Occipital lobe (tissue), 1 donor: ENCODE measurements at regions not wholly inside any gene's neighbourhood (a gene's known extent, or its start where the extent isn't known, plus 50 kb on each side); places are given as distances from the start of the nearest gene placed in this dataset.
"Not testable (repeated sequence)": the region's sequence is repeated elsewhere in the genome, so short reads cannot be mapped to it uniquely, and the experiment has no call there.

Experiments used
- DNase-seq: peaks from one replicate; lab custom pipeline; 2025; lab: John Stamatoyannopoulos, UW

DNA sequence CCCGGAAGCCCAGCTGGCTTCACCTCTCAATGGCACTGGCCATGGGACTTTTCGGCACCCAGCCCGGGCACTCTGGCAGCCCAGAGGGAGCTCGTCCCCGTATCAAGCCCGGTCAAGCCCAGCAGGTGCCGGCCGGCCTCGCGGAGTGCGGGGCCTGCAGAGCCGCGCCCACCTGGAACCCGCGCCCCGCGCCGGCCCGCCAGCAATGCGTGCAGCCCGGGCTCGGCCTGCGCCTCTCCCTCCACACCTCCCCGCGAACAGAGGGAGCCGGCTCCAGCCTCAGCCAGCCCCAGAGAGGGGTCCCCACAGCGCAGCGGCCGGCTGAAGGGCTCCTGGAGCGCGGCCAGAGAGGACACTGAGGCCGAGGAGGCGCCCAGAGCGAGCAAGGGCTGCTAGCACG lies 133.6 kb upstream of the FRG1 start:
- DNase-seq, result no peak

DNA sequence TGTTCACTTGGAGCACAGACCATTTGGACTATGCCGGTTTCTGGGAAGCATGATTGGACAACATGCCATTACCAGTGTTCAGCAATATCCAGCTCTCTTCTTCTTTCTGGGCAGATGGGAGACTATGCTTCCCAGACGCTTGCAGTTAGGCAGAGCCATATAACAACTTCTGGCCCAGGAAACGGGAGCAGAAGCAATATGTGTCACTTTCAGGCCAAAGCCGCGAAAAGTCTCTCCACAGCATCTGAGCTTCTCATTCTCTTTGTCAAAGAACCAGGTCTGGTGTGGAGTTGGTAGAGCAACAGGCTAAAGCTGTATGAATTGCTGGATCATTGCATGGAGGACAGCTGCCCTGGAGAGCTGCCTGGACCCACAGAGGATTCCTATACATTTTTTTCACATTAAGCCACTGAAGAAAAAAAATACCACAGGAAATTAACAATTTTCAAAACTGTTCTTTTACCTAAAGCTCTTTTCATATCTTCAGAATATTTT lies 131.4 kb upstream of the FRG1 start:
- DNase-seq, result no peak

DNA sequence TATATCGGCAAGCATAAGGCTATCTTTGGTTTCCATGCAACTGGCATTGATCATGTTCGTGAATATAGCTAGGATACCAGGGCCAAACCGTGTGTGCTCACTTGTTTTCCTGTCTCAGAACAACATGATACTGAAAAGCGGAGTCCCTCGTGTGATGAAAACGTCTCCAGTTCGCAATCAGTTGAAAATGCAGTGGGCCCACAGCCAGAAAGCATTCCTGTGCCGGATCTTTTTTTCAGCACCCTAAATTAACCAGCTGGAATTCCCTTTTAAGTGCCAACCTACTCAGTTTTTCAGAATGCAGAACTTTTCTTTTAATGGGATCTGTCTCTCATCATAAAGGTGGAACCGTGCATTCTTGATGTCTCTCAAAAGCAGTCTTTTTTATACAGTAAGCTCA lies 130.8 kb upstream of the FRG1 start:
- DNase-seq, result no peak

DNA sequence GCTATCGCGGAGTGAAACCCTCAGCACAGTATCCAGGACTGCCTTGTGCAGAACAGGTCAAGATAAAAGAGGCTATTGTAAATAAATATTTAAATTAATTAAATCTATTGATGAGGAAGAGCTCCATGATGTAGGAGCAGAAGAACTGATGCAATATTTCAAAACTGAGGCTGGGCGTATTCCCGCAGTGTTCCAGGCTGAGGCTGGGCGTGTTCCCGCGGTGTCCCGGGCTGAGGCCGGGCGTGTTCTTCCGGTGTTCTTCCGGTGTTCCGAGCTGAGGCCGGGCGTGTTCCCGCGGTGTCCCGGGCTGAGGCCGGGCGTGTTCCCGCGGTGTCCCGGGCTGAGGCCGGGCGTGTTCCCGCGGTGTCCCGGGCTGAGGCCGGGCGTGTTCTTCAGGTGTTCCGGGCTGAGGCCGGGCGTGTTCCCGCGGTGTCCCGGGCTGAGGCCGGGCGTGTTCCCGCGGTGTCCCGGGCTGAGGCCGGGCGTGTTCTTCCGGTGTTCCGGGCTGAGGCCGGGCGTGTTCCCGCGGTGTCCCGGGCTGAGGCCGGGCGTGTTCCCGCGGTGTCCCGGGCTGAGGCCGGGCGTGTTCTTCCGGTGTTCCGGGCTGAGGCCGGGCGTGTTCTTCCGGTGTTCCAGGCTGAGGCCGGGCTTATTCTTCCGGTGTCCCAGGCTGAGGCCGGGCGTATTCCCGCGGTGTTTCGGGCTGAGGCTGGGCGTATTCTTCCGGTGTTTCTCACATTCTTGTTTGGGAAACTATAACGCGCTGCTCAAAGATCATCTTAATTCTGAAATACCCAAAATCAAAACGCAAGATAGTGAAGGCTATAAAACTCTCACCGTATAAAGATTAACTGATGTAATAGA lies 130.1 kb upstream of the FRG1 start:
- not testable (repeated sequence) for DNase-seq

DNA sequence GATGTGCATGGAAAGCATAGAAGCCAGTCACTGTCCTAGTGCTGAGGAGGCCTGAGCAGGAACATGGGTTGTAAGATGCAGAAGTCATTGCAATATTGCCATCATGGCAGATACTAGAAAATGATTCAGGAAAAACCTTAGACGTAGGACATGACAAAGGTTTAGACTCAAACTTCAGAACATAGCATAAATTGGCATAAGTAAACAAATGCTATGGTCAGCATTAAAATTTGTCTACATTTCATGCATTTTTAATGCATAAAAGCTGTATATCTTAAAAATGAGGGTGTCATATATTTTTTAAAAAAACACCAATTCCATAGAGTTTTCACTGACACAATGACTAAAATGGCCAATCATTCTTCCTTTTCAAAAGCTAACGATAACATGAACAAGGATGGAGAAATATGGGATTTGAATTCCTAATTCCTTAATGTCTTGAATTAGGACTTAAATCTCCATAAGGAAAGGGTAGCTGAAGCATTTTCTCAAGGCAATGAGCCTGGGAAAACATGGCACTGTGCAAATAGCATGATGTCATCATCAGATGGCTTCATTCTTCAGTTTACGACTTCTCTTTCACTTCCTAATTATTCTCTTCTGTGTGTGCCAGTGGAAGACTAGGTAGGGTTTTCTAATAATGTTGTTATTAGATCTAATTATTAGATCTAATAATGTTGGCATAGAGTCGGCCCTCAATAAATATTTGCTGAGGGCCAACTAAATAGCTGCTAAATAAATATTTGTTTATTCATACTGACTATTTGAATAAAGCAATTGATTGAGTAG lies 125.1 kb upstream of the FRG1 start:
- no peak for DNase-seq

DNA sequence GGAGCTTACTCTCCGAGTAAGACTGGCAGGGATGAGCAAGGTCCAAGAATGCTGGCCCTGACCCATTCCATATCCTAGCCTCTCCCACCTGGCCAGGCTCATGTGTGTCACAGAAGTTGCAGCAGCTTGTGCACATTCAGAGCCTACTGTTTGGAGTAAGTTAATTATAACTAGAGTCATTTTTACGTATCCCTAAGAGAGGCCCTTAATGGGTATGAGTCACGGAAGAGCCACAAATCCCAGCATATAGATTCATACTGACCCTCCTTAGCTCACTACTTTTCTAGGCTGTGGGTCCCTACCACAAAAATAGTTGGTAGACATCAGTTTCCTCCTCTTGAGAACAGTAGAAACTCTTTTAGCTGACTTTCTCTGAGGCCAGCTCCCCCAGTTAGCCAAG lies 118.3 kb upstream of the FRG1 start:
- DNase-seq, result no peak

DNA sequence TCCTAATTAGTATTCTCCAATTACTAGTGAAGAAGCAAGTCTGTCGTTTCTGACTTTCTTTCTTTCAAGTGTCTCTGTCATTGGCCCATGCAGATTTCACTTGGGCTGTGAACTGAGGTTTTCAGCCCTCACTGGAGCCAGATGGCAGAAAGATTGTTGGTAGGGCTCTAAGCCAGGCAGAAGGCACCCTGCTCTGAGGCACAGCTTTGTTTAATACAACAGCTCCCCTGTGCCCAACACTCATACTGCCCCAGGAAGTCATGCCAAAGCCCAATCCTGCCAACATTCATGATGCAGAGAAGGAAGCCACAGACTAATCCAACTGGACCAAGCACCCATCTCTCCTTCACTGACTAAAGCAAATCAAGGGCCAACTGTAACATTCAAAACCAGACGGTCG lies 117.1 kb upstream of the FRG1 start:
- peak; percentile 74 for DNase-seq

DNA sequence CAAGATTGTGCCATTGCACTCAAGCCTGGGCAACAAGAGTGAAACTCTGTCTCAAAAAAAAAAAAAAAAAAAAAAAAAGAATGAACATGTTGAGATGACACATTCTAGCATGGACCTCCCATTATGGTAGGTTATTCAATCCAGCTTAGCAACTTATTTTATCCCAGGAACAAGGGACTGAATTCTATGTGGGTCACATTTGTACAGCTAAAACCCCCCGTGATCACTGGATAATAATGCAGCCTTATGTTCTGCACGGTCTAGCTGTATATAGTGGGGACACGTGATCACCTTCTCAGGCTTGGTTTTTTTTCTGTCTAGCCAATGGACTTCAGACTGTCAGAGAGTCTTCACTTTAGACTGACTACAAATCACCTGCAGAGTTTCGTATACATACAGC lies 115.2 kb upstream of the FRG1 start:
- DNase-seq, result no peak

DNA sequence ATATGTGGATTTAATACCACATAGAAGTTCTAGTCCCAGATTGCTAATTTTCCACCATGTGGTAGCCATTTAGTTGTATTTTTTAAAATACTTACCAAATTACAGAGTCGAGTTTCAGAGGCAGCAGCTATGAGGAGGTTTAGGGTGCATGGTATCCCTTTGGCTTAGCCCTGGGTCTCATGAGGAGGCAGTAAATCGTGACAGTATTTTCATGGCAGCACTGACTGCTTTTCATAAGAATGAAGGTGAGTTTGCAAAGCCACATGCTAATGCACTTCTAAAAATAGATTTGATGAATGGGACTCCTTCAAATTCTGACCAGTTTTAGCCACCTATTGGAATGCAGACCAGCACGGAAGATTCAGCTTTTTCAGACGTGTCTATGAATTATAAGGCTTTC lies 114.0 kb upstream of the FRG1 start:
- no peak for DNase-seq

DNA sequence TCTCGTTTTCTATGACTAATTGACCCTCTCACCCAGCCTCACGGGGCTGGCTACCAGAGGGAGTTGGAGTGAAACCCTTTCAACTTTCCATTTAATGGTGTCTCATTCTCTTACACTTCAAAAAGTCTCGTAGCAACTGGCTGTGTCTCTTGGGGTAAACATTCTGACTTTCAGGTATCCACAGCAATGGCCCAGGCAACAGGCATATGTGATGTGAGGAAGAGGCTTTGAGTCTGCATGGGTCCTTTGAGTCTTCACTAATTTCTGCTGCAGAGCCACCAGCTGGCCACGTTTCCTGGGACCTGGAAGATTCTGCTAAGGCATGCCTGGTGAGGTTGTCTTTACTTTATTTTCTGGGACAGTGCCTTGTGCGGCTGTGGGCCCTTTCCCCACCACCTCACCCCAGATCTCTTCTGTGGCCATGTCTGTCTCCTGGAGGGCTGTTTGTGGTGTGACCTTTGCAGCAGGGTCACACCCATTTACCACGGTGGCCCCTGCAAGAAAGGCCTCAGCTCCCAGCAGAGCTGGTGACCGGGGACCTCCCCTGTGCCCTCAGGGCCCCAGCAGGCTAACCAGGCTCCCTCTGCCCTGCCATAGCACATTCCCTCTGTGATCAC lies 112.5 kb upstream of the FRG1 start:
- no peak for DNase-seq

DNA sequence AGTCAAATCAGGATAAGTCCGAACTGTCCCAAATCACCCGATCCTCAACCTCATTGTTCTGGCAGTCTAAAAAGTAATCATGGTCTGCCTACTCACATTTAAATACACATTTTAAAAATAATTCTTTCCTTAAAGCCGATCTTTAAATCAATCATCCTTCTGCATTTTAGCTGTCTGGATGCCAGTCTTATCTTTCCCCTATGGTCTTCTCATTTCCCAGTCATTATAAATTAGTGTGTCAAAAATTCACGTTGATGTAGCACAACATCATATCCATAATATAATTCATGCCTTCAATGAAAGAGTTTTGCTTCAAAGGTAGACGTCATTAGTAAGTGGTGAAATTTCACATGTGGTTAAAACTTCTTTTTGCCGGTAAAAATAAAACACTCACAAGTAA lies 108.1 kb upstream of the FRG1 start:
- no peak for DNase-seq

DNA sequence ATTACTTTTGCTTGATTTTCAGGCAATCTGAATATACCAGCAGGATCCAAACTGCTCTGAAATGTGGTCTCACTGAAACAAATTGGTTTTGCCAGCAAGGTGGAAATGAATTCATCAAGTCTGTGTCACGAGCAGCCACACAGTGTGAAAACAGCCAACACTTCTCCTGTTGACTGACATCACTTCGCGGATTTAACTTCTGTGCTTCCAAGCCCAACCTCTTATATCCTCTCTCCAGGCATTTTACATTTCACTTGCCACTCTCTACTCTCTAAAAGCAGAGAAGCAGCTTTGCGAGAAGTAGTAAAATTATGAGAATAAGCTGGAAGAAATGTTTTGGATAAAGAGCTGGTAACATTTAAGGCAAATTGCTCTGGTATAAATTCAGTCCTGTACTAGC lies 106.1 kb upstream of the FRG1 start:
- no peak for DNase-seq

DNA sequence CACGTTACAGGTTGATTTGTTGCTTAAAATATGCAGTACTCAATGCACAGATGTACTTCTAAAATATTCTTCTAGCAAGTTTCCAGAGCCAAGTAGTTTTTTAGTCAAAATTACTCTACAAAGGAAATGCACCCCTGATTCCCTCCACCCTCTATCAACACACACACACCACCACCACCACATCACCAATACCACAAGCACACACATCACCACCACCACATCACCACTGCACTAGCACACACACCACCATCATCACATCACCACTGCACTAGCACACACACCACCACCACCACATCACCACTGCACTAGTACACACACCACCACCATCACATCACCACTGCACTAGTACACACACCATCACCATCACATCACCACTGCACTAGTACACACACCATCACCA lies 105.2 kb upstream of the FRG1 start:
- no peak for DNase-seq

DNA sequence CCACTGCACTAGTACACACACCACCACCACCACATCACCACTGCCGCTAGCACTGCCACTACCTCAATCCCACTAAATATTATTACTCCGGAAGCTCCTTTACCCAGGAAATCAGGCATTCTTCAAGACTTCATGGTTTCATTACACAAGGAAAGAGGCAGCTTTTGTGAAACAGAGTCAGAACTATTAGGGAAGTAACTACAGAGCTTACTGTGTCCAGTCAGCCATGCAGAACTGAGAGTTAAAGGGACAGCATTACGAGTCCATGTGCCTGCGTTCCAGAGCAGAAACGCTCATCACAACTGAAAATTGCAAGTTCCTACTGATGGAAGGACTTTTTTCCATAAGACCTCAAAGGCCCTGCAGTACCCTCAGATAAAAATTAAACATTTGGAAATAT lies 103.2 kb upstream of the FRG1 start:
- DNase-seq, result no peak

DNA sequence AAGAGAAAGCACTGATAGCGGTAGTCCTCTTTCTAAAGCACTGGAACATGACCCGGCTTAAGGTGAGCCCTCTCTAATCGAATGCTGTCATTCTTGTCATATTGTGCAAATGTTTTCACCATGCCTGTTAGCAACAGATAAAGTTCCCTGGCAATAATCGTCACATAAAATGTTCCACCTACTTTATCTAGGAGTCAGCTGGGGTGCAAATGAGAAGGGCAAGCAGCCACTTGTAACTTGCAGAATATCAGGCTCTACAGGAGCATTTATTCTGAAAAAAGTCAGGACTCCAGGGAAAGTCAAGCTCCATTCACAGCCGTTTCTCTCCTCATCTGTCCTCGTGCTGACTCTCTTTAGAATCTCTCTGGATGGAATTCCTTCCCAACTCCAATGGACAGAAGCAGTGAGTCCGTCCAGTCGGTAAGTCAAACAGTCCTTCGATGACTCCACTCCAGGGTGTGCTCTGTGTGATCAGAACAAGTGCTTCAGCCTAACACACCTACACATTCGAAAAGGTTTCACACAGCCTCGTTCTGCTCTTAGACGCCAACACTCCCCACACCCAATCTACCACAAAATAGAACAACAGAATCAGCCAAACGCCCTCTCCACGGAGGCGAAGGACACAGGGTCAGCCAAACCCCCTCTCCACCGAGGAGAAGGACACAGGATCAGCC lies 101.7 kb upstream of the FRG1 start:
- DNase-seq, result no peak

DNA sequence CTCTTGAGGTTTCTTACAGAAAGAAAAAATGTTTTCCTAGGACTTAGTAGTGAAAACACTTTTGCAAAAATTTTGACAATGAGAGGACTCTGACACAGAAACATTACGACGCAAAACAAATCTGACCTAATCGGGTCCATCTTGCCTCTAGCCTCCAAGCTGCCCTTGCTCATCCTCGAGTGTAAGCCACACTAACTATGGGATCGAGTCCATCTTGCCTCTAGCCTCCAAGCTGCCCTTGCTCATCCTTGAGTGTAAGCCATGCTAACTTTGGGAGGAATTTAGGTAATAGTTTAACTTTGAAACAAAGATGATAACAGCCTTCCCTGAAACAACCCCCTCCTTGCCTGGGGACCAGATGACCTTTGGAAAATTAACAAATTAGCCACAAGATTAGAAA lies 100.3 kb upstream of the FRG1 start:
- DNase-seq, result no peak

DNA sequence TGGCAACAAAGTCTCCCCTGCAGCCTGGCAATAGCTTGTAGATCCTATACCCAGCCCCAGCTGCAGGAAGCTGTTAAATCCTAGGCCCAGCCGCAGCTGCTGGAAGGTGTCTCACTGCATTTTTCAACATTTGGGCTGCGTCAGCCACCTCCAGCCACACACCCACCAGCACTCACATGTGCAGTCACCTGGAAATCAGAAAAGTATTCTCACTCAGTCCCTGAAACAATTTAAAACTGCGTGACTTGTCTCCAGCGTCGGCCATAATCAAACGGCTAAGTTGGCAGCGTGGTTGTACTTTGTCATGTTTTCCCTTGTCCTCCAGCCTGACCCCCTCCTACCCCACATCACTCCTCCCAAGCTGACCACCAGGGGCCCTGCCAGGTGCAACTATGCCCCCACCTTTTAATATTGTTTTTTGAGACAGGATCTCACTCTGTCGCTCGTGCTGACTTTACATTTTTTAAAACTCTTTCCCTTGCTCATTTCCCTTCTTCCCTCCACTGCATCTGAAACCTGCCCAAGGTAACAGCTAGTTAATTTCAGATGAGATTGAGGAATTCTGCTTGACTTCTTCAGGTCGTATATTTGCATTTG lies 97.2 kb upstream of the FRG1 start:
- DNase-seq, result no peak

DNA sequence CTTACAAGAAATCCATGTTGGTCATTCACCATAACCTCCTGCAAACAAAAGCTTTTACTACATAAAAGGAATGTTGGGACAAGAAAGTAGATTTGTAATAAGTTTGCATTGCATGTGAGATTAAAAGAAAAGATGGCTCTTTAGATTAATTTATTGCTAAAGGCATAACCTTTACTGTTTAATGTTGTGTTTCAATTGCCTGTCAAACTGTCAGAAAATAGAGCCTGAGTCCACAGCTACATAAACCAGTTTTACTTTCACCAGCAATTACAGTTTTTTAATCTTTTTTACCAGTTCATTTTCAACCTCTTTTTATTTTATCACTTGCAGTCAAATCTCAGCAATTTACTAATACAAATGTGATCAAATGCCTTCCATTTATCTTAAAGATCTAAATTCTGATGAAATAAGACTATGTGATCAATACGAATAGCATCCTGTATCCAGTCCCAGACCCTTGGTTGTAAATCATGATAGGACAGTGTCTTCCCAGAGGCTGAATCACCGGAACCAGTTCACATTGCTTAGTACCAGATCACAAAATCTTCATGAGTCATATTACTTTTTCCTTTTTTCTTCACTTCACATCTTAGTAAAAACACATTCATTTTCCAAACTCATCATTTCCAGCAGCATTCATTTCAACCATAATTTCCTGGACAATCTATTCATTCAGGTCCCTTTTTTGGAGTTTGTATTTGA lies 95.4 kb upstream of the FRG1 start:
- no peak for DNase-seq

DNA sequence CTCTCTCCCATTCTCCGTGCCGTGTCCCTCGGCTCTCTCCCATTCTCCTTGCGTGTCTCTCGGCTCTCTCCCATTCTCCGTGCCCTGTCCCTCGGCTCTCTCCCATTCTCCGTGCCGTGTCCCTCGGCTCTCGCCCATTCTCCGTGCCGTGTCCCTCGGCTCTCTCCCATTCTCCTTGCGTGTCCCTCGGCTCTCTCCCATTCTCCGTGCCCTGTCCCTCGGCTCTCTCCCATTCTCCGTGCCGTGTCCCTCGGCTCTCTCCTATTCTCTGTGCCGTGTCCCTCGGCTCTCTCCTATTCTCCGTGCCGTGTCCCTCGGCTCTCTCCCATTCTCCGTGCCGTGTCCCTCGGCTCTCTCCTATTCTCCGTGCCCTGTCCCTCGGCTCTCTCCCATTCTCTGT lies 94.6 kb upstream of the FRG1 start:
- not testable (repeated sequence) for DNase-seq

DNA sequence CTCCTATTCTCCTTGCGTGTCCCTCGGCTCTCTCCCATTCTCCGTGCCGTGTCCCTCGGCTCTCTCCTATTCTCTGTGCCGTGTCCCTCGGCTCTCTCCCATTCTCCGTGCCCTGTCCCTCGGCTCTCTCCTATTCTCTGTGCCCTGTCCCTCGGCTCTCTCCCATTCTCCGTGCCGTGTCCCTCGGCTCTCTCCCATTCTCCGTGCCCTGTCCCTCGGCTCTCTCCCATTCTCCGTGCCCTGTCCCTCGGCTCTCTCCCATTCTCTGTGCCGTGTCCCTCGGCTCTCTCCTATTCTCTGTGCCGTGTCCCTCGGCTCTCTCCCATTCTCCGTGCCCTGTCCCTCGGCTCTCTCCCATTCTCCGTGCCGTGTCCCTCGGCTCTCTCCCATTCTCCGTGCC lies 94.1 kb upstream of the FRG1 start:
- not testable (repeated sequence) for DNase-seq

DNA sequence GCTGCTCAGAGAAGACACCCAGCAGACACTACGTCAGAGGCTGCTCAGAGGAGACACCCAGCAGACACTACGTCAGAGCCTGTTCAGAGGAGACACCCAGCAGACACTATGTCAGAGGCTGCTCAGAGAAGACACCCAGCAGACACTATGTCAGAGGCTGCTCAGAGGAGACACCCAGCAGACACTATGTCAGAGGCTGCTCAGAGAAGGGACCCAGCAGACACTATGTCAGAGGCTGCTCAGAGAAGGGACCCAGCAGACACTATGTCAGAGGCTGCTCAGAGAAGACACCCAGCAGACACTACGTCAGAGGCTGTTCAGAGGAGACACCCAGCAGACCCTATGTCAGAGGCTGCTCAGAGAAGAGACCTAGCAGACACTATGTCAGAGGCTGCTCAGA lies 92.0 kb upstream of the FRG1 start:
- not testable (repeated sequence) for DNase-seq
